DND-41 (cell line): ENCODE measurements at regions not wholly inside any gene's neighbourhood (a gene's known extent, or its start where the extent isn't known, plus 50 kb on each side); places are given as distances from the start of the nearest gene placed in this dataset.

Source experiments
- CTCF ChIP-seq: IDR thresholded peaks from 2 replicates; pipeline ENCODE4 v1.5.1; 2012; ENCODE audit warnings: borderline replicate concordance, low read length, moderate library complexity, mild to moderate bottlenecking; ENCODE audit not compliant: poor library complexity, severe bottlenecking; ENCODE audit errors: extremely low read depth
- EZH2 ChIP-seq: IDR thresholded peaks from 3 replicates; pipeline ENCODE4 v1.6.1; 2012; ENCODE audit warnings: borderline replicate concordance, low read depth, mild to moderate bottlenecking, moderate library complexity, low read length, inconsistent platforms; ENCODE audit not compliant: severe bottlenecking

GRCh38 chr5:102627315-102627714 lies 127.8 kb upstream of the PAM start:
- TF ChIP-seq CTCF (no peak), EZH2 (no peak)
